Fibroblast of skin of right quadriceps (primary cell): ENCODE measurements at regions not wholly inside any gene's neighbourhood (a gene's known extent, or its start where the extent isn't known, plus 50 kb on each side); places are given as distances from the start of the nearest gene placed in this dataset.
A peak's percentile ranks its signal among the peaks of the same experiment; 100 is the strongest.
"Not testable (repeated sequence)": the region's sequence is repeated elsewhere in the genome, so short reads cannot be mapped to it uniquely, and the experiment has no call there.

Experiments used
- DNase-seq: peaks from one replicate; pipeline ENCODE4 v3.0.0-alpha.2; 2013

- DNase-seq = no peak
Observed at GRCh38 chr4:160251522-160252170, 1148.8 kb downstream of the RAPGEF2 start.

GRCh38 chr4:160257318-160257717, 1154.4 kb downstream of the RAPGEF2 start:
- no peak for DNase-seq

- peak; percentile 15 for DNase-seq
Observed at GRCh38 chr4:160265014-160265413, 1162.1 kb downstream of the RAPGEF2 start.

- DNase-seq = peak; percentile 57
Observed at GRCh38 chr4:160265836-160266235, 1163.0 kb downstream of the RAPGEF2 start.

- DNase-seq = no peak
Observed at GRCh38 chr4:160276785-160277325, 1174.0 kb downstream of the RAPGEF2 start.

GRCh38 chr4:160283081-160283480, 1180.2 kb downstream of the RAPGEF2 start:
- no peak for DNase-seq

- DNase-seq = no peak
Observed at GRCh38 chr4:160284516-160284915, 1181.6 kb downstream of the RAPGEF2 start.

- no peak for DNase-seq
Observed at GRCh38 chr4:160286051-160286450, 1183.2 kb downstream of the RAPGEF2 start.

- no peak for DNase-seq
Observed at GRCh38 chr4:160296476-160296875, 1193.6 kb downstream of the RAPGEF2 start.

- no peak for DNase-seq
Observed at GRCh38 chr4:160299177-160299576, 1196.3 kb downstream of the RAPGEF2 start.

GRCh38 chr4:160299608-160300007, 1196.7 kb downstream of the RAPGEF2 start:
- no peak for DNase-seq

GRCh38 chr4:160316036-160316435, 1213.2 kb downstream of the RAPGEF2 start:
- DNase-seq = no peak

GRCh38 chr4:160318567-160319220, 1215.8 kb downstream of the RAPGEF2 start:
- peak; percentile 14 for DNase-seq

GRCh38 chr4:160319221-160319867, 1216.5 kb downstream of the RAPGEF2 start:
- DNase-seq = peak; percentile 36

- DNase-seq = no peak
Observed at GRCh38 chr4:160319868-160320260, 1217.0 kb downstream of the RAPGEF2 start.

- DNase-seq = no peak
Observed at GRCh38 chr4:160326110-160326509, 1223.2 kb downstream of the RAPGEF2 start.

GRCh38 chr4:160347197-160347596, 1244.3 kb downstream of the RAPGEF2 start:
- no peak for DNase-seq

- DNase-seq = no peak
Observed at GRCh38 chr4:160350944-160351343, 1248.1 kb downstream of the RAPGEF2 start.

- no peak for DNase-seq
Observed at GRCh38 chr4:160352637-160353036, 1249.8 kb downstream of the RAPGEF2 start.

GRCh38 chr4:160353548-160353947, 1250.7 kb downstream of the RAPGEF2 start:
- no peak for DNase-seq

GRCh38 chr4:160362478-160362877, 1259.6 kb downstream of the RAPGEF2 start:
- DNase-seq = no peak

- no peak for DNase-seq
Observed at GRCh38 chr4:160364217-160364616, 1261.3 kb downstream of the RAPGEF2 start.

GRCh38 chr4:160364665-160365064, 1261.8 kb downstream of the RAPGEF2 start:
- not testable (repeated sequence) for DNase-seq

- DNase-seq = not testable (repeated sequence)
Observed at GRCh38 chr4:160365383-160365782, 1262.5 kb downstream of the RAPGEF2 start.
